ENCODE measurements at regions not wholly inside any gene's neighbourhood (a gene's known extent, or its start where the extent isn't known, plus 50 kb on each side); places are given as distances from the start of the nearest gene placed in this dataset.

DNA sequence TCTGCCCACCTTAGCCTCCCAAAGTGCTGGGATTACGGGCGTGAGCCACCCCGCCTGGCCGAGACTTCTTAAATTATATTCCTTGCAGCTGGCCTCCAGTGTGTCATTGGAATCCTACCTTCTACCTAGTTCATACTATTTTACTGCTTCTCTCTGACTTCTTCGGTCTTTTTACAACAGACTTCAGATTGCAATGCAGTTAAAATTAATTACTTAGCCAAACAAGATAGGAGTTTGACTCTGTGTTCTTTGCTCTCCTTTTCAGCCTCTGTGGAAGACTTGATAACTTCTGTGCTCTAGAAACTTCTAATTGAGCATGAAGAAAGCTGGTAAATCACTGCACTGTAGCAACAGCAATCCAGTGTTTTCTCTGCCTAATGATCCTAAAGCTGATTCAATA is 199.5 kb downstream of the GASK1B start:
- no peak for DNase-seq (ENCODE audit: low read depth in 2 of 2)

- DNase-seq (ENCODE audit: low read depth in 2 of 2): no peak
These were observed 208.4 kb downstream of the GASK1B start for GRCh38 chr4:157964463-157964862.

DNA sequence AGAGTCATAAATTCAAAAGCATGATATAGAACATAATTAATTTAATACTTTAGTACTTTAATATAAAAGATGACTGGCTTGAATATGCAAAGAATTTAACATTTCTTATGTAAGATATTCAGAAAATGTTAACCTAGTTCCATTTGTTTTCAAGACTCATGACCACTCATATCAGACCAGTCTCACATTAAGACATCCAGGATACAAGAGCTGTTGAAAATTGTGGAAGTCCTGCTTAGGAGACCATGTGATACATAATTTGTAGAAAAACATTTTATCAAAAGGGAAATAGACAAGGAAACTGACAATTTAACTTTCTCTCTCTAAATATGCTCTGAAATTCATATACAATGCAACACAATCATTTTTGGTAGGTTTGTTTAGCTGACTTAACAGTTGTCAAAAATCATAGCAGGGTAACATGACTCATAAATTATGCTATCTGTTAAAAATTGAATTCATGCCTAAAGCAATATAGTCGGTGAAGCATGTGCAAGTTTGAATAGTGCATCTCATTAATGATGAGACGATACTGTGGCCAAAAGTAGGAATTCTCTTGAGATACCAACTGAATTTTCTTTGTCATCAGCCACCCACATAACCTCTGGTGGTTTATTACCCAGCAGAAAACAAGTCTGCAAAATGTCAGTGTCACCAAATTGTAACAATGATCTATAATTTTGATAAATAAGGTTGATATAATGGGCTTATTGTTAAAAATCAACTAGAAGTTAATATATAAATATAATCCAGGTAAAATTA is 211.4 kb downstream of the GASK1B start:
- DNase-seq (ENCODE audit: low read depth in 2 of 2): no peak

DNA sequence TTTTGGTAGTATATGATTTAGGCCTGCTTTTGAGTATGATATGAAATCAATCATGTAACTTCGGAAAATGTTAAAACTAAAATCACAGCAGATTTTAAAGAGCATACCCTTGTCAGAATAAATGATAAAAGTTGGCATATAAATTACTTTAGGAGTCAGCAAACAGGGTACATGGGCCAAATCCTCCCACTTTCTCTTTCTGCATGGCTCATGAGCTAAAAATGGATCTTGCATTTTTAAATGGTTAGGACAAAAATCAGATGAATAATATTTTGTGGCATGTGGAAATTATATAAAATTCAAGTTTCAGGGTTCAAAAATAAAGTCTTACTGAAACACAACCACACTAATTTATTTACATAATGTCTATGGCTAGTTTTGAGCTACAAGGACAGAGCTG is 214.9 kb downstream of the GASK1B start:
- DNase-seq (ENCODE audit: low read depth in 2 of 2): no peak

GRCh38 chr4:157942017-157942416 is 230.8 kb downstream of the GASK1B start:
- no peak for DNase-seq (ENCODE audit: low read depth in 2 of 2)

DNA sequence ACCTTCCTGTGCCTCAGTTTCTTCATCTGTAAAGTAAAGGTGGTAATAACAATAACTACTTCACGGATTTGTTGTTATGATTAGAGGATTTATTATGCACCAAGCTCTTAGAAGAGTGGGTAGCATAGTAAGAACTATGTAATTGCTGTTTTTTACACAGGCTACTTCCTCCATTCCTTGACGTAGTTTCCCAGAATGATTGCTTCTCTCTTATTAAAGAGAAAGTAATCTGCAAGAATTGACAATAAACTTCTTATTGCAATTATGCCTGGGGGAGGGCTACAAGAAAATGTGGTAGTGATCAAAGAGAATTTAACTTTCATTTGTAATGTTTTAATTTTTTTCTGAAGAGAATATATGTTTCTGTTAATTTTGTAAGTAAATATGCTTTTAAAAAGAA is 238.7 kb downstream of the GASK1B start:
- DNase-seq (ENCODE audit: low read depth in 2 of 2): no peak

GRCh38 chr4:157932936-157933335 is 239.9 kb downstream of the GASK1B start:
- DNase-seq (ENCODE audit: low read depth in 2 of 2): no peak

GRCh38 chr4:157929486-157929885 is 243.3 kb downstream of the GASK1B start:
- DNase-seq (ENCODE audit: low read depth in 2 of 2): no peak

GRCh38 chr4:157918036-157918832 is 254.6 kb downstream of the GASK1B start:
- DNase-seq (ENCODE audit: low read depth in 2 of 2): no peak

DNA sequence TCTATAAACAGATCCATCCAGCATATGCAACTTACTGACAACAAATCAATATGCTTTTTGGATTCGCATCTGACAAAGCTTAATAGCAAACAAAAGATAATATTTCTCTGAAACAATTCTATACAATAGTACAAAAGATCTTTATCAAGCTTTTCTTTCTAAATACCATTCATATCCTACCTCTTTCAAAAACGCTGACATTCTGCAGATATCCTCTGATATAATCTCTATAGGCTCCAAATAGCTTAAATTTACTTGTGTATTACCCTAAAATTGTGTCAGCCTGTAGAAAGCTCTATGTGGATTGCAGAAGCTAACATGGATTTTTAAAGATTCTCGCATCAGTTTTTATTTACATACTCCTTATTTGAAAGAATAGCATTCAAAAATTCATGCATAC is 260.6 kb downstream of the GASK1B start:
- DNase-seq (ENCODE audit: low read depth in 2 of 2): no peak

GRCh38 chr4:157911662-157912061 is 261.2 kb downstream of the GASK1B start:
- DNase-seq (ENCODE audit: low read depth in 2 of 2): no peak

GRCh38 chr4:157908691-157909090 is 264.1 kb downstream of the GASK1B start:
- DNase-seq (ENCODE audit: low read depth in 2 of 2): no peak

DNA sequence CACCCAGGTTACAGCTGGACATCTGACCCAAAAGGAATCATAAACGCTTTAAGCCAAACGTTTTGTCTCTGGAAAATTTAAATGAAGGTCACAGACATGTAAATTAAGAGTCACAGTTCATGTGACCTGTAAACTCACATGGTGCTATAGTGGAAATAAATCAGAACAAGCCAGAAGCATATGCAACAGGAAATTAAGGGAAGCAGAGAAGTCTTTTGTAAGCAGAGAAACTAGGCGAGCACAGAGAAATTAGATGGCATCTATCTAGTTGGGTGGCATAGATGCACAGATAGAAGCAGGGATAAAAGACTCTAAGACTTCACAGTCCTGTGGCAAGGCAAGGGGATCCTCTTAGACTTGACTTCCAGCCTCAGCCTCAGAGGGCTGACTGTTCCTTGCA is 264.8 kb downstream of the GASK1B start:
- DNase-seq (ENCODE audit: low read depth in 2 of 2): no peak

DNA sequence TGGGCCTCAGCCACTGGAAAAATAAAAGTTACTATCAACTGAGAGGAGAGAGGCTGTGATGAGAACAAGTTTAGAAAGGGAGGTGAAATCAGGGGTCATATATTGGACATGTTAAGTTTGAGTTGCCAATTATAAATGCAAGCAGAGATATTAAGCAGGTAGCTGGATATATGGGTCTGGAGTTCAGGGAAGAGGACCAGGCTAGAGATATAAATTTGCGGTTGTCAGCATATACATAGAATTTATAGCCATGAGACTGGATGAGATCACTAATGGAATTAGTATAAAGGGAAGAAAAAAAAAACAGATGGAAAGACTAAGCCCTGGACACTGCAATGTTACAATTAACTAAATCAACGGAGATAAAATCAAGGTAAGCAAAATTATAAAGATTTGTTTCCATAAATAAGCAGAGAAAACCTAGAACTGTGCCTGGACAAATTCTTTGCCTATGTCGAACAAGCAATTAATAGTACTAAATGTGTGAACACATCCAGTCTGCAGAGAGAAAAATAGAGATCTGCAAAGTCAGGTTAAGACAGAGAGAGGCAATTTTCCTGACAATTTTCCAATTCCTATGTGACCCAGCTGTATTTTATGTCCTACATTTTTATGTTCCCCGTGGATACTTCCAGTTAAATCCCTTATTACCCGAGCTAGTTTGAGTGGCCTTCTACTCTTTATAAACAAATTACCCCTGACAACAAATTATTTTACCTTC is 265.4 kb downstream of the GASK1B start:
- no peak for DNase-seq (ENCODE audit: low read depth in 2 of 2)

- no peak for DNase-seq (ENCODE audit: low read depth in 2 of 2)
These were observed 273.8 kb downstream of the GASK1B start for GRCh38 chr4:157898836-157899605.

DNA sequence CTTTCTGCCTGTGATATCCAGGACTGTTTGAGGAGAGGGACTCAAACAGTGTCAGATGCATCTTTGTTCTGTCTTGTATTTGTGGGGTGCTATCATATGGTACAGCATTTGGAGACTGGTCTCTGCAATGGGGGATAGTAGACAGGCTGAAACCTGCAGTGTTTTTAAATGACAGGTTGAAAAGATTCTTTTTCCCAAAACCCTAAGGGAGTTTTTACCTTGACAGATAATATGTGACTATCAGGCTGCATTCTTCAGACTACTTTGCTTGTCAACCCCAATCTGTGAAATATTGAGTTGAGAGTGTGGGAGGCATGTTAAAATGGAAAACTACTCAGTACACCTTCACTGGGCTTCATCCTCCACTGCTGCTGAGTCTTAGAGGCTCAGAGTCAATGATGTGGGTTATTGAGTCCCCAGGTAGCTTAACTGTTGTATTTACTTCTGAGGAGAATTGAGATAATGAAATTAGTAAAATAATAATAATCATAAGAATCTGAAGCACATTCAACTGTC is 274.9 kb downstream of the GASK1B start:
- DNase-seq (ENCODE audit: low read depth in 2 of 2): no peak

DNA sequence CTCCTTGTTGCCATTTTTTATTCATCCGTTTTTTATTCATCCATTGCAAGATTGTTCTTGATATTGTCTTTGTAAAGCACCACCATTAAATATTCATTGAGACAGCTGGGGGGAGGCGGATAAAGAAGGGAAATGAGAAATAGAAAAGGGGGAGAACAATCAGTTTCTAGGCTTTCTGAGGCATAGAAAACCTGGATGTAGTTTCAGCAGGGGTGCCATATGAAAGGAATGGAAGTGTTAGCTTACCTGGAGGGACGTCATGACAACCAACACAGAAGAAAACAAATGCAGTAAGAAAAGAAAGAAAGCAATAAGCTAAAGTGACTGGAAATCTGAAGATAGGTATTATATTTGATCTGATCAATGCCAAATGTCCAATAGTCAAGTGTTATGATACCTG is 276.1 kb downstream of the GASK1B start:
- DNase-seq (ENCODE audit: low read depth in 2 of 2): no peak

GRCh38 chr4:157895205-157895604 is 277.6 kb downstream of the GASK1B start:
- DNase-seq (ENCODE audit: low read depth in 2 of 2): no peak

DNA sequence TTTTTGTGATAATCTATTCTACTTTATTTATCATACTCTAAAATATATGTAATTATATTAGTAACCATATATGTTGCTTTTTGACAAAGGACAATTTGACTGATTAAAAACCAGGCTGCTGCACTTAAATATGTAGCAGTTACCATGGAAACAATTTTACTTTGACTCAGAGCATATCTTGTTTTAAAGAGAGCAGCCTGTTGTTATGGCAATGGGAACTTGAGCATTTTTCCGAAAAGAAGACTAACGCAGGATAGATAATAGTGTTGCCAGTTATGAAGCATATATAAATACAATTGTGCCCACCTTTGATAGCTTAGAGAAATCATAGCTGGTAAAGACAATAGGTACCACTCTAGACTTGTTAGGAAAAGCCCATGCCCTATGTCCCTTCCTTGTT is 283.0 kb downstream of the GASK1B start:
- no peak for DNase-seq (ENCODE audit: low read depth in 2 of 2)

GRCh38 chr4:157888281-157888680 is 284.5 kb downstream of the GASK1B start:
- DNase-seq (ENCODE audit: low read depth in 2 of 2): no peak

- DNase-seq (ENCODE audit: low read depth in 2 of 2): no peak
These were observed 285.5 kb downstream of the GASK1B start for GRCh38 chr4:157887316-157887715.

DNA sequence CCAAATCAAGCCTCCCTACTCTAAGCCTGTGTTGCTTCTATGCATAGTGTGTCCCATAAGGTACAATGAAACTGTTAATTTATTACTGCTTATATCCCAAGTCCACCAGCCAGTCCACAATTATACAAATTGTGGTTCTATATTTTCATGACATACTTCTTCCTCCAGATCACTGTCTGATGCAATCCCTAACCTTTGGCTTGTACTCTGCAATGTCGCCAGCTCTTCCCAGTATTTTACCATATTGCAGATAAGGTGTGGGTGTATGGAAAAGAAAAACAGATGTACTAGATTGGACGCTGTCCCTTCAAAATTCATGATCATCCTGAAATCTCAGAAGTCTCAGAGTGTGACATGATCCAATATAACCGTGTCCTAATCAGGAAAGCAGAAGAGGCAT is 286.2 kb downstream of the GASK1B start:
- no peak for DNase-seq (ENCODE audit: low read depth in 2 of 2)
